ENCODE measurements at regions not wholly inside any gene's neighbourhood (a gene's known extent, or its start where the extent isn't known, plus 50 kb on each side); places are given as distances from the start of the nearest gene placed in this dataset.
"Not testable (repeated sequence)": the region's sequence is repeated elsewhere in the genome, so short reads cannot be mapped to it uniquely, and the experiment has no call there.

DNA sequence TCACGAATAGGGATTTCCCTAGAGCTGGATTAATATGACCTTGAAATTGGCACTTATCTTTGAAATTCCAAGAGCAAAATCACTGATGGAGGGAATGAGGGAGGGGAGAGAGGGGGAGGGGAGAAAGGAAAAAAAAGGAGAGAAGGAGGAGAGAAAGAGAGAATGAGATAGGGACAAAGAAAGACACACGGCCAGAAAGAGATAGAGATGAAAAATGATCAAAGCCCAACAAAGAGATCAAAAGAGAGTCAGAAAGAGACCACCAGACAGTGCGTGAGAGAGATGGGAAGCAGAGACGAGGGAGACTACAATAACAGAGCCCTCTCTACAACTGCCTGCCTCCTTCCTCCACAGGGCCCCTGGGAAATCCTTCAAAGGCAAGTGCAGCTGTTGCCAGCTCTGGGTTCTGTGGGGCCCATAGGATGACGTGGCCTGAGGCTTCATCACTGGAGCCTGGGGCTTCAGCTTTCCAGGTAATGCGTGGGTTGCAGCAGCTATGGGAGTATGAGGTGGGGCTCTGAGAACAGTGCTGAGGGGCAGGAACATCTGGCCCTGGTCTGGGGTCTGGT is 58.3 kb upstream of the SHB start:
- DNase-seq = no peak
- no peak for TF ChIP-seq POLR2A (IDR thresholded peaks at IDR 0.05)
- TF ChIP-seq, protein P1, sequence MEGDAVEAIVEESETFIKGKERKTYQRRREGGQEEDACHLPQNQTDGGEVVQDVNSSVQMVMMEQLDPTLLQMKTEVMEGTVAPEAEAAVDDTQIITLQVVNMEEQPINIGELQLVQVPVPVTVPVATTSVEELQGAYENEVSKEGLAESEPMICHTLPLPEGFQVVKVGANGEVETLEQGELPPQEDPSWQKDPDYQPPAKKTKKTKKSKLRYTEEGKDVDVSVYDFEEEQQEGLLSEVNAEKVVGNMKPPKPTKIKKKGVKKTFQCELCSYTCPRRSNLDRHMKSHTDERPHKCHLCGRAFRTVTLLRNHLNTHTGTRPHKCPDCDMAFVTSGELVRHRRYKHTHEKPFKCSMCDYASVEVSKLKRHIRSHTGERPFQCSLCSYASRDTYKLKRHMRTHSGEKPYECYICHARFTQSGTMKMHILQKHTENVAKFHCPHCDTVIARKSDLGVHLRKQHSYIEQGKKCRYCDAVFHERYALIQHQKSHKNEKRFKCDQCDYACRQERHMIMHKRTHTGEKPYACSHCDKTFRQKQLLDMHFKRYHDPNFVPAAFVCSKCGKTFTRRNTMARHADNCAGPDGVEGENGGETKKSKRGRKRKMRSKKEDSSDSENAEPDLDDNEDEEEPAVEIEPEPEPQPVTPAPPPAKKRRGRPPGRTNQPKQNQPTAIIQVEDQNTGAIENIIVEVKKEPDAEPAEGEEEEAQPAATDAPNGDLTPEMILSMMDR (IDR thresholded peaks at IDR 0.05) = no peak
- H3K27ac ChIP-seq = no peak overlapping the region
- no peaks in the 10 kb centered on the region for H3K4me1 ChIP-seq
- H3K4me3 ChIP-seq = no peak overlapping the region
- no peaks in the 10 kb centered on the region for H3K36me3 ChIP-seq
- no peaks in the 10 kb centered on the region for H3K9me3 ChIP-seq
- no peaks in the 10 kb centered on the region for H3K27me3 ChIP-seq

DNA sequence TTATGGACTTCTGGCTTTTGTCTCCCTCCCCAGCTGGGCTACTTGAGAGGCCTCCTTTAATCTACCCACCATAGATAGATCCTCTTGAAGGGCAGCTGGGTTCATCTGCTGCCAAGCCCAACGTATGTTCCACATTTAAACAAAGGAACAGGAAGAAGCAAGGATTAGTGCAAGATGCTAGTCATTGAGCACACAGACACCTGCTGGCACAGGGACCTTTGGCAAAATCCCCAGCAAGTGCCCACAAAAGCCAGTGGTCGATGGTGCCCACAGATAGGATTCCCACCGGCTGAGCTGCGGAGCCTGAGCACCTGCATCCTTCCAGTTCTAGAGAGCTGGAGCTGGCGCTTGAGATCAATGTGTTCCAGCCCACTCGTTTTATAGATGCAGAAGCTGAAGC is 57.7 kb upstream of the SHB start:
- H3K4me1 ChIP-seq = no peaks in the 10 kb centered on the region
- no peaks in the 10 kb centered on the region for H3K27me3 ChIP-seq
- TF ChIP-seq, protein P1 (IDR thresholded peaks at IDR 0.05) = no peak
- no peak for TF ChIP-seq POLR2A (IDR thresholded peaks at IDR 0.05)
- H3K36me3 ChIP-seq = no peaks in the 10 kb centered on the region
- no peaks in the 10 kb centered on the region for H3K9me3 ChIP-seq
- no peak overlapping the region for H3K27ac ChIP-seq
- DNase-seq = no peak
- no peak overlapping the region for H3K4me3 ChIP-seq

DNA sequence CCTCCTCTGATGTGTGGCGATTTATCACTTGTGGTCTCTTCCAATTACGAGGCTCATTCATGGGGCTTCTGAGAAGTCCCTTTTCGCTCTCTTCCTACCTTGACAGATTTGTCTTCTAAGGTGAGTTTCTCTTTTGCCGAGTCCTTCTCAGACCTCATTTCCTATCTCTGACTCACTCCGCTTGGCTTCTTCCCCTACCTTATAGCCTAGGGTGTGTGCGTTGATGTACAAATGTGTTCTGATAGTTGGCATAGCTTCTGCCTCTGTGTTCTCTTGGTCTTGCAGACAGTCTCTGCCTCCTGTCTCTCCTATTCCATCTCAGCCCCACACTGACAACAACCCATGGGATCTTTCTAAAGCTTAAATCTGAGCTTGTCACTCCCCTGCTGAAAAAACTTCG is 56.9 kb upstream of the SHB start:
- TF ChIP-seq, protein P1 (IDR thresholded peaks at IDR 0.05) = no peak
- TF ChIP-seq POLR2A (IDR thresholded peaks at IDR 0.05) = no peak
- H3K9me3 ChIP-seq = no peaks in the 10 kb centered on the region
- H3K27me3 ChIP-seq = no peaks in the 10 kb centered on the region
- no peak overlapping the region for H3K4me3 ChIP-seq
- DNase-seq = no peak
- H3K4me1 ChIP-seq = no peaks in the 10 kb centered on the region
- H3K27ac ChIP-seq = no peak overlapping the region
- no peaks in the 10 kb centered on the region for H3K36me3 ChIP-seq

DNA sequence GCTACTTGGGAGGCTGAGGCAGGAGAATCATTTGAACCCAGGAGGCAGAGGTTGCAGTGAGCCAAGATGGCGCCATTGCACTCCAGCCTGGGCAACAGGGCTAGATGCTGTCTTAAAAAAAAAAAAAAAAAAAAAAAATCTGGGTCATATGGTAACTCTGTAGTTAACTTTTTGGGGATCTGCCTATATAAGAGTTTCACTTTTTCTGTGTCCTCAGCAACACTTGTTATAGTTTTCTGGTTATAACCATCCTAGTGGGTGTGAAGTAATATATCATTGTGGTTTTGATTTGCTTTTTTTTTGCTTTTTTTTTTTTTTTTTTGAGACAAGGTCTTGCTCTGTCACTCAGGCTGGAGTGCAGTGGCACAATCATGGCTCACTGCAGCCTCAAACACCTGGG is 54.3 kb upstream of the SHB start:
- not testable (repeated sequence) for DNase-seq, H3K4me1 ChIP-seq, H3K27me3 ChIP-seq, H3K27ac ChIP-seq, H3K4me3 ChIP-seq, H3K36me3 ChIP-seq, H3K9me3 ChIP-seq

DNA sequence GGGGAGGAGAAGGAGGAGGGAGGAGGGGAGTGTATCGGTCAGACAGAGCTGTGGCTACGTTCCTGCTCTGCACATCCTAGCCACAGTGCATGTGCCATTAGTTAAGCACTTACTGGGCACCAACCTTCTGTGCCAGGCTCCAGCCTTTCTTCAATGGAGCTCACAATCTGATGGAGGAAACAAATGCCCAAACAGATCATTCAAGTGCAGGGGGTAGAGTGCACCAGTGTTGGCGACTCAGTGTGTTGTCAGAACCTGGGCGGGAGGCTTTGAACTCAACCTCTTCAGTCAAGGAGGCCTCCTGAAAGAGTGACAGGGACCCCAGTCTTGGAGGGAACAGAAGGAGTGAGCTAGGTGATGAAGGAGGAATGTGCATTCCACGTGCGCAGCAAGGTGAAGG is 51.9 kb upstream of the SHB start:
- Histone ChIP-seq H3K4me1 (no peaks in the 10 kb centered on the region), H3K36me3 (no peaks in the 10 kb centered on the region), H3K9me3 (no peaks in the 10 kb centered on the region), H3K27ac (no peak overlapping the region), H3K27me3 (no peaks in the 10 kb centered on the region), H3K4me3 (no peak overlapping the region)
- DNase-seq = no peak
- TF ChIP-seq POLR2A (IDR thresholded peaks at IDR 0.05) = no peak
- TF ChIP-seq, protein P1 (IDR thresholded peaks at IDR 0.05) = no peak

DNA sequence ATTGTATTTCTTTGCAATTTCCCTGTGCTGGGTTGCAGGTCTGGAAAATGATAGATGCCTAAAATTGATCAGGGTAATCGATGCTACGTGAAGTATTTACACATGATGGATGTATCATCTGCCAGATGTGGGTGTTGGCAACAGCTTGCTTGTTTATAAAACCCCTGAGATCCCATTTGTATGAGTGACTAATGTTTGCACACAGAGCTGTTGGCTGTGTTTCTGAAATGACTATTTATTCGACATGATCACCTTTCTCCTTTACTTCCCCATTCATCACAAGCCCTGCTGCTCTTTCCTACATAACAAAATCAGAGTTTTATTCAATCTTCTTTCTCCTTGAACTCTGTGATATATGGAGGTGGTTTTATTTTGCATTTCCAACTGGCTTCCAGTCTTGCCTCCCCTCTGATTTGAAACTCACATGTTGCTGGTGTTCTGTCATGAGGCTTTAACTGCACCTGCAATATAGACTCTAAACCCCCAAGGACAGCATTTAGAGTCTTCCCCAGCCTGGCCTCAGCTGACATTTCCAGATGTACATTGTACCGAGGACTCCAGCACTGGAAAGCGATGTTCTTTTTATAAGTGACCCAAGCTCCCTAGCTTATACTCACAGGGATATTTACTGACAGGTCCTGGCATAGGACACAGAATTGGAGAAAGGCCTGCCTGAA is 50.7 kb upstream of the SHB start:
- no peaks in the 10 kb centered on the region for H3K27me3 ChIP-seq

More for the DNA sequence above, 50.7 kb upstream of the SHB start:
- no peaks in the 10 kb centered on the region for H3K36me3 ChIP-seq
- no peak for TF ChIP-seq POLR2A (IDR thresholded peaks at IDR 0.05)
- TF ChIP-seq, protein P1 (IDR thresholded peaks at IDR 0.05) = no peak
- no peaks in the 10 kb centered on the region for H3K9me3 ChIP-seq
- no peak for DNase-seq
- no peak overlapping the region for H3K27ac ChIP-seq
- H3K4me3 ChIP-seq = no peak overlapping the region
- H3K4me1 ChIP-seq = no peaks in the 10 kb centered on the region
